OCI-LY1 (cell line): ENCODE measurements at regions not wholly inside any gene's neighbourhood (a gene's known extent, or its start where the extent isn't known, plus 50 kb on each side); places are given as distances from the start of the nearest gene placed in this dataset.

Source experiments
- CTCF ChIP-seq: fragments of 200-600 bp; sonication (generic), shearing (Covaris generic); IDR thresholded peaks from 2 replicates; pipeline ENCODE4 v1.5.1; 2017; ENCODE audit warnings: mild to moderate bottlenecking, antibody characterized with exemption, low read length, moderate library complexity, mixed read lengths
- EZH2 ChIP-seq: fragments of 200-600 bp; sonication (generic), shearing (Covaris generic); IDR thresholded peaks from 2 replicates; pipeline ENCODE4 v1.8.0; 2017; ENCODE audit warnings: borderline replicate concordance, mixed run types, mild to moderate bottlenecking, antibody characterized with exemption, low read length, moderate library complexity, mixed read lengths

GRCh38 chr5:159850160-159850559 is 66.1 kb upstream of the ADRA1B start:
- TF ChIP-seq CTCF: no peak
- no peak for TF ChIP-seq EZH2
